ENCODE measurements at regions not wholly inside any gene's neighbourhood (a gene's known extent, or its start where the extent isn't known, plus 50 kb on each side); places are given as distances from the start of the nearest gene placed in this dataset.
"Not testable (repeated sequence)": the region's sequence is repeated elsewhere in the genome, so short reads cannot be mapped to it uniquely, and the experiment has no call there.

- DNase-seq (ENCODE audit: low spot score): no peak
These were observed 53.5 kb downstream of the FSCB start for GRCh38 chr14:44453433-44454171.

DNA sequence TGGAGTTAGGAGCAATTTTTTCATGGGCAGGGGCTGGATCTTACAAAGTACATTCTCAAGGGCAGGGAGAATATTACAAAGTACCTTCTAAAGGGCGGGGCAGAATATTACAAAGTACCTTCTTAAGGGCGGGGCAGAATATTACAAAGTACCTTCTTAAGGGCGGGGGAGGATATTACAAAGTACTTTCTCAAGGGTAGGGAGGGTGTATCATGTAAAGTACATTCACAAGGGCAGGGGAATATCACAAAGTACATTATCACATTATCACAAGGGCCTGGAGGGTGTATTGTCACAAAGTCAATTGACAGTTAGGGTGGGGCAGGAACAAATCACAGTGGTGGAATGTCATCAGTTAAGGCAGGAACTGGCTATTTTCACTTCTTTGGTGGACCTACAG, 56.9 kb downstream of the FSCB start:
- DNase-seq (ENCODE audit: low spot score): not testable (repeated sequence)

- no peak for DNase-seq (ENCODE audit: low spot score)
These were observed 57.4 kb downstream of the FSCB start for GRCh38 chr14:44449680-44450079.

- DNase-seq (ENCODE audit: low spot score): no peak
These were observed 58.1 kb downstream of the FSCB start for GRCh38 chr14:44448951-44449358.

- DNase-seq (ENCODE audit: low spot score): no peak
These were observed 60.1 kb downstream of the FSCB start for GRCh38 chr14:44446965-44447364.

- DNase-seq (ENCODE audit: low spot score): no peak
These were observed 62.6 kb downstream of the FSCB start for GRCh38 chr14:44444454-44444853.

DNA sequence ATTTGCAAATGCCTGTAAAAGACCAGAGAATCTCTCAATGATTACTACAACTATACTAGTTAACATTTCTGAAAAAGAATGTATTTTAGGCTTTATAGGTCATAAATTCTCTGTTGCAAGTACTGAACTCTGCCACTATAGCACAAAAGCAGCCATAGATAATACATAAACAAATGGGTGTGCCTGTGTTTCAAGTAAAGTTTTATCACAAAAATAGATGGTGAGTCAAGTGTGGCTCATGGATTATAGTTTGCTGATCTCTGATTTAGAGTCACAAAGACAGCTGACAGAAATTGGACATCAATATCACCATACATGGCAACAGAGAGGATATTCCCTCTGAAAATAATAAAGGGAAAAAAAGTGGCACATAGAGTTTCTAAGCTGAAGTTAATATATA, 68.1 kb downstream of the FSCB start:
- DNase-seq (ENCODE audit: low spot score): no peak

DNA sequence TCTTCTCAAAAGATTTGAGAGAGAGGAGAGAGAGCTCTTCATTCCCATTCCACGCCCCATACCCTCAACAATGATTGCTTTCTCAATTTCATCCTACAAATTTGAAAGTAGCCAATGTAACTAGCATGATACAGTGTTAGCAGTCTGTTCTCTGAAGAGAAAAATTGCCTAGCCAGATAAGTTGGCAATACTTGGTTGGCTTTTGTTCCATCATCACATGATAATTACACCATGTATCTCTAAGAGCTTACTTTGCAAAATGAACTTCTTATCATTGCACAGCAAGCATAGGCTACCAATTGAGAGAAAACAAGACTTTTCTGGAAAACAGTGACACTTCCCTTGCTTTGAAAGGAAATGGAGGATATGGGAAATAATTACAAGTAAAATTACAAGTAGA, 68.9 kb downstream of the FSCB start:
- no peak for DNase-seq (ENCODE audit: low spot score)

GRCh38 chr14:44436458-44436857, 70.6 kb downstream of the FSCB start:
- no peak for DNase-seq (ENCODE audit: low spot score)

GRCh38 chr14:44428231-44428945, 78.7 kb downstream of the FSCB start:
- no peak for DNase-seq (ENCODE audit: low spot score)

DNA sequence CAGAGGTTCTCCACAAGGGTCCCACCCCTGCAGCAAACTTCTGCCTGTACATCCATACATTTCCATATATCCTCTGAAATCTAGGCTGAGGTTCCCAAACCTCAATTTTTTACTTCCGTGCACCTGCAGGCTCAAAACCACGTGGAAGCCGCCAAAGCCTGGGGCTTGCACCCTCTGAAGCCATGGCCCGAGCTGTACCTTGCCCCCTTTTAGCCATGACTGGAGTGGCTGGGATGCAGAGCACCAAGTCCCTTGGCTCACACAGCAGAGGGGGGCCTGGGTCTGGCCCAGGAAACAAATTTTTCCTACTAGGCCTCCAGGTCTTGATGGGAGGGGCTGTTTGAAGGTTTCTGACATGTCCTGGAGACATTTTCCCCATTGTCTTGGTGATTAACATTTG, 84.4 kb downstream of the FSCB start:
- DNase-seq (ENCODE audit: low spot score): no peak

GRCh38 chr14:44420226-44420625, 86.9 kb downstream of the FSCB start:
- DNase-seq (ENCODE audit: low spot score): no peak

DNA sequence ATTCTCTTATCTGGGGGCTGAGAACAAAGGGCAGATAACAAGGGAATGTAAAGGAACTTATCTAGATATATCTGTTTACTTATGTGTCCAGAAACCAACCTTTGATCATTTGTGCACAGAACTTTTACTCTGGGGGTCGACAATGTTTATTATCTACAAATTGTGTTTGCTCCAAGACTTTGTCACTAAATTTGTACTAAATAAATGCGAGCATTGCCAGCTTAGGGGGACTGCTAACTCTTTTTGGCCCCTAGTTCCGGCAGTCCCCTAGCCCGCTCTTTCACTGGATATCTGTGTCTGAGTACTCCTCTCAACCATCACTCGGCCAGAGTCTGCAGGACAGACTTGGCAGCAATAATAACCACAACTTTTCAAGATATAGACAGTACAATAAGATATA, 88.2 kb downstream of the FSCB start:
- no peak for DNase-seq (ENCODE audit: low spot score)

GRCh38 chr14:44417809-44418208, 89.3 kb downstream of the FSCB start:
- DNase-seq (ENCODE audit: low spot score): no peak

DNA sequence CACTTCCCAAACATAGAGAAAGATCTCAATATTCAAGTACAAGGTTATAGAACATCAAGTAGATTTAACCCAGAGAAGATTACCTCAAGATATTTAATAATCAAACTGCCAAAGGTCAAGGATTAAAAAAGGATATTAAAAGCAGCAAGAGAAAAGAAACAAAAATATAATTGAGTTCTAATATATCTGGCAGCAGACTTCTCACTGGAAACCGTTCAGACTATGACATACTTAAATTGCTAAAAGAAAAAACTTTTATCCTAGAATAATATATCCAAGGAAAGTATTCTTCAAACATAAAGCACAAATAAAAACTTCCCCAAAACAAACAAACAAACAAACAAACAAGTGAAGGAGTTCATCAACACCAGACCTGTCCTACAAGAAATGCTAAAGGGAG, 92.4 kb downstream of the FSCB start:
- no peak for DNase-seq (ENCODE audit: low spot score)

DNA sequence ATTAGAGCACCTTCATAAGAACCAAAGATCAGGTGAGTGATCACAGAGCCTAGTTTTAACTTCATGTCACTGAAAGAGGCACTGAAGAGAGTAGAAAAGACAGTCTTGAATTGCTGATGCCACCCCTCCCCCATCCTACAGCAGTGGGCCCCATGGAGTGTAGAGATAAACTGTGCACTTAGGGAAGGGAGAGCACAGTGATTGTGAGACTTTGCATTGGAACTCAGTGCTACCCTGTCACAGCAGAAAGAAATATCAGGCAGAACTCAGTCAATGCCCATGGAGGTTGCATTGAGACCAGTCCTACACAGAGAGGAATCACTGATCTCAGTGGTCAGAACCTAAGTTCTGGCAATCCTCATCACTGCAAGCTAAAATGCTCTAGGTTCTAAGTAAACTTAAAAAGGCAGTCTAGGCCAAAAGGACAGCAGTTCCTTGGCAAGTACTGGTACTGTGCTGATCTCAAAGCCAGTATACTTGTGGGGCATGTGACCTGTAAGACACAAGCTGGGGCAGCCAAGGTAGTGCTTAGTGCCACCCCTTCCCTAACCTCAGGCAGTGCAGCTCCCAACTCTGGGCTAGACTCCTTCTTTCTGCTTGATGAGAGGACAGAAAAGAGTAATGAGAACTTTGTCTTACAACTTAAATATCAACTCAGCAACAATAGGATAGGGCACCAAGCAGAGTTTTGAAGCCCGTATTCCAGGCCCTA, 94.1 kb downstream of the FSCB start:
- no peak for DNase-seq (ENCODE audit: low spot score)

GRCh38 chr14:44405011-44405486, 102.0 kb downstream of the FSCB start:
- DNase-seq (ENCODE audit: low spot score): no peak

GRCh38 chr14:44404599-44404998, 102.5 kb downstream of the FSCB start:
- no peak for DNase-seq (ENCODE audit: low spot score)

DNA sequence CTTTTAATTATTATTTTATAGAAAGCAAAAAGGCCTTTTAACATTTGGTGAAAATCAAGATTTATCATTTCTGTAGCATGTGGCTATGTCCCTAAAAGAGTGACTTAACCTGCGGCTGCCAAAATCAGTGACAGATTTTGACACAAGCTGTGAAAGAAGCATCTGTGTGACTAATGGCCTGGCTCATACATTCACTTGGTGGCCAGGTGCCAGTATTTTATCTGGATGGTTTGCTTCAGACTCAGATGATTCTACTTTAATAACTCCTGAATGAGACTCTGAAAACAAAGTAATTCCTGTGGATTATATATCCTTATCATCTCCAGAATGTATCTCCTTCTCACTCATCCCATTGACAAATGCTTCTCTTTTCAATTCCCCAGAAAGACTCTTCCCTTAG, 103.0 kb downstream of the FSCB start:
- no peak for DNase-seq (ENCODE audit: low spot score)

DNA sequence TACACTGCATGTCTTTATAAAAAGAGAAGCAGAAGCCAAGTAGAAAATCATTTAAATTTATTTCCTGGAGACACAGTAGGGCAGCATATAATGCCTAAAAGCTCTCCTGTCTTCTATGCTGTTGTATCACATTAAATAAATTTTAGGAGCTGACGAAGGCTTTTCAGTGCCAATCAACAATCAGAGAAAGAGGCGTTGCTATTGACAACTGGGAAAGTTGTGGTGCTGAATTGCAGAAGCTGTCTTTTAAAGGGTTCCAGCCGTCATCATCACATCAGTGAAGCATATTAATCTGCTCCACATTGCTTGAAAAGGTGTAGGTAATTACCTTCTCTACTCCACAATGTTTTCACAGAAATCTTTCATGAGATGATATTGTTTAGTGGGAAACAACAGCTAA, 103.9 kb downstream of the FSCB start:
- DNase-seq (ENCODE audit: low spot score): no peak

DNA sequence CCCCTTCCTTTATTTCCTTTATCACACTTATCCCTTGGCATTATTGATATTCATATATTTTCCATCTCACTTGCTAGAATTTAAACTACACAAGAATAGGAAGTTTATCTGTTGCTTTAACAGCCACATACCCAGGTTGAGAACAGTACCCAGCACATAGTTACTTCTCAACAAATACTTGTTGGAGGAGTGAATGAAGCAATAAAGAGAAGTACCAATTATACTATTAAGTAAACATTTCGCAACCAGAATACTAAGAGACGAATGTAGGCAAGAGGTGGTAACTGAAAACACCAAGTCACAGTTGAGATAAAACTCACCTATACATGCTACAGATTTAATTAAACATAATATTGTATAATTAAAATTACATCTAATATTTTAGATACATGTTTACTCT, 110.9 kb downstream of the FSCB start:
- DNase-seq (ENCODE audit: low spot score): no peak

DNA sequence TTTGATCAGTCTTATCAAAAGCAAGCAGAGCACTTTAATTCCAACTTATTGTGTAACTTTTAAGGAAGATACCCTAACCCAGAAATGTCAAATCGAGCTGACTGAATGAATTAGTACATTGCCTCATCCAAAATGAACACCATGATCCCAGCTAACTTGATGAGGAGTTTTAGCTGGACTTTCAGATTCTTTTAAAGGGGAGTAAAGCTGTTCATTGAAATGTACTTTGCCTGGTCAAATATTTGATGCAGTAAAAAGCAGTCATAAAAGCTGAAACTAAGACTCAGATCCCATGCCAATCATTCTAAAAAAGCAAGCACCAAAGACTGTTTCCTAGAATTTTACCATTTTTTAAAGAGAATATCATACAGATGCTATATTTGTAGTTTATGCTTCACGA, 114.1 kb downstream of the FSCB start:
- DNase-seq (ENCODE audit: low spot score): no peak

DNA sequence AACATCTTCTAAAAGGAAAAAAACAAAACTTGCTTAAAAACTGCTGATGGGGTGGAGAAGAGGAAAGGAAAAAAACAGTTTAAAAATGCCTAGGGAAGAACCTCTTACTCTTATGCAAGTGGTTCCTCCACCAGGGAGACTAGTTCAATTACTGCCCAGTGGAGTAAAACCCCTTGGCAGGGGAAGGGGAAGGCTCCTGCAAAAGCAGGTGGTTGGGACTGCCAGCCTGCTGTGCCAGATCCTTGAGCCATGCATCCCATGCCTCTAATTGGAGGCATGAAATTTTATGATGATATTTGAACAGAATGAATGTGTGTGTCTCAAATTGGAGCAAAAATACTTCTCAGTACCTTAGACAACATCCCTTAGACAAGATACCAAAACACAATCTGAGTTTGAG, 118.8 kb downstream of the FSCB start:
- DNase-seq (ENCODE audit: low spot score): no peak
